Mucosa of descending colon (tissue), 3 donors: ENCODE measurements at regions not wholly inside any gene's neighbourhood (a gene's known extent, or its start where the extent isn't known, plus 50 kb on each side); places are given as distances from the start of the nearest gene placed in this dataset.
"Not testable (repeated sequence)": the region's sequence is repeated elsewhere in the genome, so short reads cannot be mapped to it uniquely, and the experiment has no call there.

Experiments
- ATAC-seq: fragments of 200-7000 bp; cut with Tn5 transposase; one replicate; pipeline ENCODE4 v1.9.1; 2020; ENCODE audit warnings: mild to moderate bottlenecking, moderate library complexity
- DNase-seq, 3 donors: peaks; one replicate each; pipeline ENCODE4 v3.0.0-alpha.2; 2020
- H3K36me3 ChIP-seq: fragments of 200-600 bp; one replicate; pipeline ENCODE4 v1.8.0; 2021; ENCODE audit warnings: low read depth, mild to moderate bottlenecking
- H3K4me1 ChIP-seq: fragments of 200-600 bp; one replicate; pipeline ENCODE4 v1.8.0; 2021; ENCODE audit warnings: low read depth, mild to moderate bottlenecking
- H3K4me3 ChIP-seq: fragments of 200-600 bp; one replicate; pipeline ENCODE4 v1.8.0; 2021; ENCODE audit warnings: mild to moderate bottlenecking
- H3K9me3 ChIP-seq: fragments of 200-600 bp; one replicate; pipeline ENCODE4 v1.8.0; 2021; ENCODE audit warnings: mild to moderate bottlenecking
- intact Hi-C, 2 donors: fragments of 100-400 bp; cut with DNase I in 1 of 2; cut with micrococcal nuclease in 1 of 2; formaldehyde crosslinking; loops; one replicate each; pipeline versions ENCODE4 v1.11.0 to v1.11.1; 2022; cut with DNase I, micrococcal nuclease
- TF ChIP-seq, protein P1 (sequence below): fragments of 200-600 bp; IDR thresholded peaks from one replicate; pipeline ENCODE4 v1.8.0; 2022; ENCODE audit warnings: antibody characterized with exemption, mild to moderate bottlenecking
- donor health status: DM: no; HTN: no; CAD: no; lungs with moderate emphysema.
- donor health status: DM: no; HTN: no; CAD: no.
- donor health status: DM: no; HTN: yes; CAD: no.

DNA sequence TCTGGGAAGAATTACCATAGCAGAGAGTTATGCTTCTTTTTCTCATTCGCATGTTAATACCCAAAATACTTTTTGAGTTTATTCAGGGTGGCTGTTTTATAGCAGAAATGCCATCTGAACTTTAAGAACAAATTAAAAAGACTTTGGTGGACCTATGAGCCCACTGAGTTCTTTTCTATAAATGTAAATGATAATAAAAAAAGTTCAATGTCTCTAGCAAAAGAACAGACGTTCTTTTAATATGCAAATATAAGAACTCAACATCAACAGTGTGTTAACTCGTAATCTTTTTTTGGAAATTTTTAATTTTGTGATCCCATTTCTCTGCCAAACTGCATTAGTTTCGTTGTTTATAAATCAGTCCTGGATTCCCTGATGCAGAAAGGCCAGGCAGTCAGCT lies 1283.0 kb upstream of the NUDT12 start:
- peaks cover 4% of the 10 kb centered on the region for H3K9me3 ChIP-seq
- ATAC-seq, result no peak
- TF ChIP-seq, protein P1, sequence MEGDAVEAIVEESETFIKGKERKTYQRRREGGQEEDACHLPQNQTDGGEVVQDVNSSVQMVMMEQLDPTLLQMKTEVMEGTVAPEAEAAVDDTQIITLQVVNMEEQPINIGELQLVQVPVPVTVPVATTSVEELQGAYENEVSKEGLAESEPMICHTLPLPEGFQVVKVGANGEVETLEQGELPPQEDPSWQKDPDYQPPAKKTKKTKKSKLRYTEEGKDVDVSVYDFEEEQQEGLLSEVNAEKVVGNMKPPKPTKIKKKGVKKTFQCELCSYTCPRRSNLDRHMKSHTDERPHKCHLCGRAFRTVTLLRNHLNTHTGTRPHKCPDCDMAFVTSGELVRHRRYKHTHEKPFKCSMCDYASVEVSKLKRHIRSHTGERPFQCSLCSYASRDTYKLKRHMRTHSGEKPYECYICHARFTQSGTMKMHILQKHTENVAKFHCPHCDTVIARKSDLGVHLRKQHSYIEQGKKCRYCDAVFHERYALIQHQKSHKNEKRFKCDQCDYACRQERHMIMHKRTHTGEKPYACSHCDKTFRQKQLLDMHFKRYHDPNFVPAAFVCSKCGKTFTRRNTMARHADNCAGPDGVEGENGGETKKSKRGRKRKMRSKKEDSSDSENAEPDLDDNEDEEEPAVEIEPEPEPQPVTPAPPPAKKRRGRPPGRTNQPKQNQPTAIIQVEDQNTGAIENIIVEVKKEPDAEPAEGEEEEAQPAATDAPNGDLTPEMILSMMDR, result no peak
- H3K4me1 ChIP-seq, result no peaks in the 10 kb centered on the region
- no peaks in the 10 kb centered on the region for H3K36me3 ChIP-seq
- no peak overlapping the region for H3K4me3 ChIP-seq
- no peak for DNase-seq
- intact Hi-C loops, result no loop called here

DNA sequence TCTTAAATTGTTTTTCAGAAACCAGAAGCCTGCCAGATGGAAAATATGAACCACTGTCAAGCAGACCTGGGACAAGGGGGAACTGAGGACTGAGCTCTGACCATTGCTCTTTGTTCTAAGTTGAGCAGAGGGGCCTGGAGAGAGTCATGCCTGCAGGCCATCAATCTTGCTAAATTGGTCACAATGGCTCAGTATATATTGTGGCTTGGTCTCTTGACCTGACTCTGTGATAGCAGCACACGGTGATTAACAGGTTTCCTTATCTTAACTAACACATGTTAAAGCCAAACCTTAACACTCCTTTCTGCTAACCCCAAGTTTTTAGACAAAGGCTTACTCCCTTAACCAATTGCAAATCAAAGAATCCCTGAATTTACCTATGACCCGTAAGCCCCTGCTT lies 1281.2 kb upstream of the NUDT12 start:
- intact Hi-C loops, result no loop called here
- Histone ChIP-seq H3K36me3 (no peaks in the 10 kb centered on the region), H3K4me3 (no peak overlapping the region), H3K4me1 (no peaks in the 10 kb centered on the region), H3K9me3 (peaks cover 4% of the 10 kb centered on the region)
- TF ChIP-seq, protein P1, result no peak
- ATAC-seq, result no peak
- DNase-seq, result no peak

DNA sequence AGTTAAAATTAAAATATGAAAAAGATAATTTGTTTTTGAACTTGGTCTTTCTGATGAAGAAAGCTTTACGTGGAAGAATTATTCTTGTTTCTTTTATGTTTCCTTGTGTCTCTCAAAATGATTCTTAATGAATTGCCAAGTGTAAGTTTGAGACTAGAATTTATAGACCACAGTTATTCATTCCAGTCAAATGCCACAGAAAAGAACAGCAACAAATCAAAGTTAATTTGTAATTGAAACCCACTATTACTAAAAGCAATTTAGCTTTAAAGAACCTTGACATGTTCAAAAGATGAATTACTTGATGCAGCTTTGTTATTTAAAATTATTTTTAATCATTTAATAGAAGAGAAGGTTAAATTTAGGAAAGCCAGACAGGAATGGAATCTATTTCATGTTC lies 1277.7 kb upstream of the NUDT12 start:
- H3K9me3 ChIP-seq, result no peaks in the 10 kb centered on the region
- intact Hi-C loops, result no loop called here
- no peak for DNase-seq
- H3K36me3 ChIP-seq, result no peaks in the 10 kb centered on the region
- H3K4me3 ChIP-seq, result no peak overlapping the region
- TF ChIP-seq, protein P1, result no peak
- no peaks in the 10 kb centered on the region for H3K4me1 ChIP-seq
- ATAC-seq, result no peak

DNA sequence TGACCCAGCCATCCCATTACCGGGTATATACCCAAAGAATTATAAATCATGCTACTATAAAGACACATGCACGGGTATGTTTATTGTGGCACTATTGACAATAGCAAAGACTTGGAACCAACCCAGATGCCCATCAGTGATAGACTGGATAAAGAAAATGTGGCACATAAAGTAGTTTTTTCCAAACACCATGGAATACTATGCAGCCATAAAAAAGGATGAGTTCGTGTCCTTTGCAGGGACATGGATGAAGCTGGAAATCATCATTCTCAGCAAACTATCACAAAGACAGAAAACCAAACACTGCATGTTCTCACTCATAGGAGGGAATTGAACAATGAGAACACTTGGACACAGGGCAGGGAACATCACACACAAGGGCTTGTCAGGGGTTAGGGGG lies 1268.9 kb upstream of the NUDT12 start:
- H3K4me1 ChIP-seq, H3K4me3 ChIP-seq, DNase-seq, intact Hi-C loops, H3K9me3 ChIP-seq, ATAC-seq, H3K36me3 ChIP-seq: not testable (repeated sequence)

DNA sequence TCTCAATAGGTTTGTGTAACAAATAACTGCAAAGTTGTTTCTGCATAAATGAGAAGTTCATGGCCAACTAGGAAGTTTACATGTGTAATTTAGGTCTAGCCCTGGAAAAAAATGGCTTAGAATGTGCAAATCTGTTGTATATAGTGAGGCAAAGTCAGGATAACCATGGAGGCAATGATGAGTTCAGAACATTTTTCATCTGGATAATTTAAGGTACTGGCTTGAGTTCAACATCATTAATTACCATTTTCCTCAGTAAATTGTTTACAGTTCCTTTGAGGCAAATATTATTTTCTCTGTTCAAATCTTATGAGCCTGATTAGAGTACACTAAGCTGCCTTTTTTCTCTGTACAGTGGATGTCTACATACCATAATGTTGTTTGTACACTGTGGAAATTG lies 1259.0 kb upstream of the NUDT12 start:
- H3K4me1 ChIP-seq, result no peaks in the 10 kb centered on the region
- intact Hi-C loops, result no loop called here
- H3K4me3 ChIP-seq, result no peak overlapping the region
- H3K36me3 ChIP-seq, result no peaks in the 10 kb centered on the region
- DNase-seq, result no peak
- TF ChIP-seq, protein P1, result no peak
- no peak for ATAC-seq
- H3K9me3 ChIP-seq, result no peaks in the 10 kb centered on the region

DNA sequence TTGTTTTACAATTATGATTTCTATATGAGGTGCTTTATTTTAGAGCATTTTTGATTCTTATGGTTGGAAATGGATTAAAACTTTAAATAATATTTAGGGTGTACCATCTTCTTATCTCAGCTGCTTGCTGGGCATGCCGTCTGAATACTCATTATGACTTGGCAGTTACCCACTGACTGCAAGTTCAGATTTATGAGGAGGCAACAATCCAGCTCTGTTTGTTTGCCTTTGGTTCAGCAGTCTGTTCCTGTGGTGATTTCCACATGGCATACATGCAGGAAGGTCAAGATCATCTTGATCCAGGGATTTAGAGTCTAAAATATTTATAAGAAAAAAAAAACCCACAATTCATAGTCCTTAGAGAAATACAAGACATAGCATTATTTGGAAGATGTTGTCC lies 1254.5 kb upstream of the NUDT12 start:
- intact Hi-C loops, result no loop called here

More for the DNA sequence above, 1254.5 kb upstream of the NUDT12 start:
- H3K9me3 ChIP-seq, result no peaks in the 10 kb centered on the region
- H3K36me3 ChIP-seq, result no peaks in the 10 kb centered on the region
- TF ChIP-seq, protein P1, result no peak
- DNase-seq (no peak), ATAC-seq (no peak)
- H3K4me3 ChIP-seq, result no peak overlapping the region
- H3K4me1 ChIP-seq, result no peaks in the 10 kb centered on the region
